ENCODE measurements at regions not wholly inside any gene's neighbourhood (a gene's known extent, or its start where the extent isn't known, plus 50 kb on each side); places are given as distances from the start of the nearest gene placed in this dataset.

DNA sequence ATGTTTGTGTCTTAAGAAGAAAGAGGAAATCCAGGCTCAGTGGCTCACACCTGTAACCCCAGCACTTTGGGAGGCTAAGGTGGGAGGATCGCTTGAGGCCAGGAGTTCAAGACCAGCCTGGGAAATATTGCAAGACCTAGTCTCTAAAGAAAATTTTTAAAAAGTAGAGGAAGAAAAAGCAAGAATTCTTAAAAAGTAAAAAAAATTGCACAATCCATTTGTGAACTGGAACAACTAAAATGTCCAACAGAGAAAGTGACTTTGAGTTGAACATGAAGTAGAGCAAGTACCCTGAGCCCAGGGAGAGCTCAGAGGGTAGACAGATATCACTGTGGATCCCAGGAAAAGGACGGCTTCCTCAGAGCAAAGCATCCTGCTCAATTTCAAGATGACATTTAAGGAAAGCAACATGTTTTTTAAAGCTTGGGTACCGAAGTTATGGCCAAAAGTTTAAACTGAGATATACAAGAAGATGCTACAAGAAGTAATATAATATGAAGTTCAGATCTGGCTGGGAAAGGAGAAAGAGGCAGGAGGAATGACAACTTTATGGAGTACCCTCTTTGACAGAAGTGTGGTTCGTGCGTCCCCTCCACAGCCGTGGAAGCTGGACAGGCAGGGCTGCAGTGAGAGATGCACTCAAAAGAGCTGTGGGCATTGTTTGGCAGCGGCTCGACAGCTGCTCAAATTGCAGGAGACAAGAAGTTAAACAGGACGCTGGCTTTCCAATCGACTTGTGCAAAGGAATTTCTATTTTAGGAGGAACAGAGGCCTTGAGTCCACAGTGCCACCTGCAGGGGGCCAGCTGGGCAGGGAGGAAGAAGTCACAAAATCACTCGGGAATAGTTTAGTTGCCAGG is 201.3 kb downstream of the JCAD start:
- no peak for DNase-seq (ENCODE audit: low read depth in 2 of 2)

DNA sequence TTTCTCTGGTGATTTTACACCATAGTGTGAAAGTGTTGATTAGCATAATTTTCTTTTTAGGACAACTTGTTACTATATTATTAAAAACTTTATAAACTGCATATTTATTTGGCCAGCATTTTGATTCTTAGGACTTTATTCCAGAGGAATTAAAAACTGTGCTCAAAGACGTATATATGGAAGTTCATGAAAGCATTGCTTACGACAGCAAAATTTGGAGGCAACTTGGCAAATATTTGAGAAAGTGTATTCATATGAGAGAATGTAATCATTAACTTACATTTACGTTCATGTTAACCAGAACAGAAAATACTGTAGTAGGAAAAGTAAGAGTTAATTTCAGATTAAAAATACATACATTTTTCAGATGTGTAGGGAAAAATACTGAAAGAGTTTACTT is 203.1 kb downstream of the JCAD start:
- DNase-seq (ENCODE audit: low read depth in 2 of 2): no peak

DNA sequence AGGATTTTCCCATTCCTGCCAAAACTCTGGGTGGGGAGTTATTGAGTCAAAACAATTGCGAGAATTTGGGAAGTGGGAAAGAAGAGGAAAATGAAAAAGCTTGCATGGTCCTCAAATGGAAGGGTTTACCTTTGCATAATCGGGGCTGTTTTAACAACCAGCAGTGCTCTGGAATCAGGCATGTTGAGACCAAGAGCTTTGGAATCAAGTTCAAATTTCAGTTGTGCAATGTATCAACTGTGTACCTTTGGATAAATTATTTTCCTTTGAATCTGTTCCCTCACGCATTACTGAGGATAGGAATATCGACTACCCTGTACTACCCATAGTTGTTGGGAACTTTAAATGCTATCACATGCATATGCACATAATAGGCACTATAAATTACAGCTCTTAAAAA is 205.5 kb downstream of the JCAD start:
- no peak for DNase-seq (ENCODE audit: low read depth in 2 of 2)

DNA sequence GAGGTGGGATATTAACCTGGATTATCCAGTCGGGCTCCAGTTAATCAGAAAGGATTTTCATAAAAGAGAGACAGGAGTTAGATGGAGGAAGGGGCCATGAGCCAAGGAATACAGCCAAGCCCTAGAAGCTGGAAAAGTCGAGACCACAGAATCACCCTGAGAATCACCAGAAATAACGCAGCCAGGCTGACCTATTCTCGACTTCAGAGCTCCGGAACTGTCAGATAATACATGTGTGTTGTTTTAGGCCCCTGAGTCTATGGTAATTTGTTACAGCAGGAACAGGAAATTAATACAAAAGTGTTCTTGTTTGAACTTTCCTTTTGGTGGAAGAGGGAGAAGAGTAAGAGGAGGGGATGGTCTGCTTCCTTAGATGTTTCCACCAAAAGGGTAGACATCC is 208.1 kb downstream of the JCAD start:
- DNase-seq (ENCODE audit: low read depth in 2 of 2): no peak

DNA sequence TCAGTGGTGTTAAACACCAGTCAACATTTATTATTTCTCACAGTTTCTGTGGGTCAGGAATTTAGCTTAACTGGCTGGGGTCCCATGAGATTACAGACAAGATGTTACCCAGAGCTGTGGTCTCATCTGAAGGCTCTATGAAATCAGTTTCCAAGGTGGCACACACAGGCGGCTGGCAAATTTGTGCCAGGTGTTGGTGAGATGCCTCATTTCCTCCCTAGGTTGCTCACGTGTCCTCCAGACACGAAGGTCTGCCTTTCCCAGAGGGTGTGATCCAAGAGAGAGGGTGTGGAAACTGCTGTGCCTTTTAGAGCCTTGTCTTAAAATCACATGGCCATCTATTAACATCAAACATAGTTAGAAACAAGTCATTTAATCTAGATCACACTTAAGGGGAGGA is 209.0 kb downstream of the JCAD start:
- DNase-seq (ENCODE audit: low read depth in 2 of 2): no peak

DNA sequence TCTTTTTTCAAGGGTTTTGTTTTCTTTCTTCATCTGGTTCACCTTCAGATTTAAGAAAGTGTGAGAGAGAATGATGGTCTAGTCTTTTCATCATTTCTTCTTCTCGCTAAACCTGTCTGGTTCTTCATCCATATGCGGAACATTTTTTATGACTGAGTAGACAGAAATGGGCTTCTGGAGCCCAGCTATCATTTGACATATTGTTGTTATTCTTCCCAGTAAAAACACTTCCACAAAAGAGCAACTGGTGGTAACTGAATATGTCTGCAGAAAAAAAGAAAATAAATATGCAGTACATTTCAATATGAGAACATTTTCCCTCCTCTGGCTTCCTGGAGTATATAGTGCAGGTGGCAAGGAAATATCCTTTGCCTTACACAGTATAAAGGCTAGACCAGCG is 209.5 kb downstream of the JCAD start:
- DNase-seq (ENCODE audit: low read depth in 2 of 2): no peak

DNA sequence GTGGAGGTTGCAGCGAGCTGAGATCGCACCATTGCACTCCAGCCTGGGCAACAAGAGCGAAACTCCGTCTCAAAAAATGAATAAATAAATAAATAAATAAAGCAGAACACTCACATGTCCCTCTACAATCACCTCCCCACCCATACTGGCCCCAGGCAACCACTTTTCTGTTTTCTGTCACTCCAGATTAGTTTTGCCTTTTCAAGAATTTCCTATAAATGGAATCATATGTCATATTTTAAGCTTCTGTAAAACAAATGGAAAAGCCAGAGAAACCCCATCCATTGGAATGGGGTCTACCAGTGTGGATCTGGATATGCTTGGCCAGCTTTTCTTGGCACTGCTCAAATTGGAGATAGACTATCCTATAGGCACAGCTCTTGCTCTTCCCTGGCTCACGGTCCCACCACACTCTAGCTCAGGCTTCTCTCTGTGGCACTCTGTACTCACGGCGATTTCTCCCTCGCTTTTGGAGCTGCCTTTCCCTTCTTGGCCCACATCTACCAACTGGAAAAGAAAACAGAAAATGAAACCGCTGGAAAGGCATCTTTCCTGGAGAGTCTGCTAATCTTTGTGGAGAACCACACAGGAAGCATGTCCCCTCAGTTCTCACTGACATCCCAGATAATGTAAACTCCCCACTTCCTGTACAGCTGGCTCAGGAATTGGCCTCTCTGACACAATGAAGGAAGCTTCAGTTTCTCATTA is 210.1 kb downstream of the JCAD start:
- DNase-seq (ENCODE audit: low read depth in 2 of 2): no peak

DNA sequence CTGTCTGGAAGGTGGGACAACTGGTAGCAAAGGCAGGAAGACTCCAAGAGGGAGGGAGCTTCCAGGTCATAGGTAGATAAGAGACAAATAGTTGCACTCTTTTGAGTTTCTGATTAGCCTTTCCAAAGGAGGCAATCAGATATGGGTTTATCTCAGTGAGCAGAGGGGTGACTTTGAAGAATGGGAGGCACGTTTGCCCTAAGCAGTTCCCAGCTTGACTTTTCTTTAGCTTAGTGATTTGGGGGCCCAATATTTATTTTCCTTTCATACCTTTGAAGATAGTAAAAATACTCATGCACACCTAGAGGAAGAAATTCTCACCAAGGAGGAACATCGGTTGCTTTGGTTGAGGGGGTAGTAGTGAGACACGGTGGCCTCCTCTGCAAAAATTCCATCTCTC is 212.1 kb upstream of the SVIL start:
- DNase-seq (ENCODE audit: low read depth in 2 of 2): no peak

DNA sequence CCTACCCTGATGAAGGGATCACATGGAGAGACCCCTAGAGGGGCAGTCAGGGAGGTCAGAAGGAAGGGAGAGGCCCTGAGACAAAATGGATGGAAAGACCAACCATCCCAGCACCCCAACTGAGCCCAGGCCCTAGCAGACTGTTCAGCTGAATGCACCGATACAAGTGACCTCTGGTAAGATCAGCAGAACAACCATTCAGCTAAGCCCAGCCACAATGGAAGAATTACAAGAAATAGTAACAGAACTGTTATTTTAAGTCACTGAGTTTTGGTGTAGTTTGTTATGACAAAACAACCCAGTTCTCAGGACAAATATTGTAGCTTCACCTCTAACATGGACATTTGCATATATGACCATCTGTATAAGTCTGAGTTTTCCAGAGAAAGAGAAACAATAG is 210.4 kb upstream of the SVIL start:
- DNase-seq (ENCODE audit: low read depth in 2 of 2): no peak

DNA sequence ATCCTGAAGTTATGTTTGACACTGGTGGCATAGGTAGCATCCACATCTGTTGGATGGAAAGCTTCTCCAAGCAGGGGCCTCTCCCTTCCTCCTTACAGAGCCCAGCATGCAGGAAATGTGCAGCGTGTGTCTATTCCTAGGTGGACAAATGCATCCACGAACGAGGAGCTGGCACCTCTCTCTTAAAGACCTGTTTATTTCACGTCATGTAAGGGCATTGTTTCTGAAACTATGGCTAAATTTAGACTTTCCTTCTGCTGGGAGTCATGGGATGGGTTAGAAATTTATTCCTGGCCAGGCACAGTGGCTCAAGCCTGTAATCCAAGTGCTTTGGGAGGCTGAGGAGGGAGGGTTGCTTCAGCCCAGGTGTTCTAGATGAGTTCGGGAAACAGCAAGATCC is 208.4 kb upstream of the SVIL start:
- DNase-seq (ENCODE audit: low read depth in 2 of 2): no peak

DNA sequence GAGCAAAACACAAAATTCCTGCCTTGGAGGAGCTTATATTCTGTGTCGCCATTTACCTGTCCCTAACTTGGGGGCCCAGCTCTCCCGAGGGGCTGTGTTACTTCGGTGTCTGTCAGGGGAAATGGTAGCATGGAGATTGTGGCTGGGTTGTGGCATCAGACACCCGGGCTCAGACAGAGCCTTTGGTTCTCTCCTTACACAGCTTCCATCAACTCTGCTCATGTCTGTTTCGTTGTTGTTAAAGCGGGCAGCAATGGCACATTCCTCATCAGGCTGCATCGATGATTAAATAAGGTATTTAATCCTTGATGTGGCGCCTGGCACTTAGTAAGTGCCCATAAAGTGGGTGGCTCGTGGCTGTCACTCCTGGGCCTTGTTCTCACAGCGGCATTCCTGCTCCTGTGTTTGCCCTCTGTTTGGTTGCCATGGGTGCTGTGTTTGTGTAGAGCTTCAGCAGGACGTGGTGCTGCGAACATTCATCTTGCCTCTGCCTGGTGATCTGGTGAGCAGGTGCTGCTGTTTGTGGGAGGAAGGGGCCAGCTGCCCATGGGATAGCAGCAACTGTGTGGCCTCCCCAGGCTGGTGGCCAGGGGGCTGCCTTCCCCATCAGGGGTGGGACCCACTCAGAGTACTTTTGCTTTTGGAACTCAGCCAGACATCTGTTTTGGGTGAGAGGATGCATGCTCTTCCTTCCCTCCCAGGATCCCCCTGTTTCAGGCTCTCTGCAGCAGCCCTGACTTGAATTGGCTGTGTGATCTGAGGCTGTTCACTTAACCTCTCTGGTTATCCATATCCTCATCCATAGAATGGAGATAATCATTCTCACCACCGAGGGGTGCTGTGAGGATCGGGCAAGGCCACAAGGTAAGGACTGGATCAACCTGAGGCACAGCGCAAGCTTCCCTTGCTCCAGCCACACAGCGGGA is 207.2 kb upstream of the SVIL start:
- no peak for DNase-seq (ENCODE audit: low read depth in 2 of 2)

DNA sequence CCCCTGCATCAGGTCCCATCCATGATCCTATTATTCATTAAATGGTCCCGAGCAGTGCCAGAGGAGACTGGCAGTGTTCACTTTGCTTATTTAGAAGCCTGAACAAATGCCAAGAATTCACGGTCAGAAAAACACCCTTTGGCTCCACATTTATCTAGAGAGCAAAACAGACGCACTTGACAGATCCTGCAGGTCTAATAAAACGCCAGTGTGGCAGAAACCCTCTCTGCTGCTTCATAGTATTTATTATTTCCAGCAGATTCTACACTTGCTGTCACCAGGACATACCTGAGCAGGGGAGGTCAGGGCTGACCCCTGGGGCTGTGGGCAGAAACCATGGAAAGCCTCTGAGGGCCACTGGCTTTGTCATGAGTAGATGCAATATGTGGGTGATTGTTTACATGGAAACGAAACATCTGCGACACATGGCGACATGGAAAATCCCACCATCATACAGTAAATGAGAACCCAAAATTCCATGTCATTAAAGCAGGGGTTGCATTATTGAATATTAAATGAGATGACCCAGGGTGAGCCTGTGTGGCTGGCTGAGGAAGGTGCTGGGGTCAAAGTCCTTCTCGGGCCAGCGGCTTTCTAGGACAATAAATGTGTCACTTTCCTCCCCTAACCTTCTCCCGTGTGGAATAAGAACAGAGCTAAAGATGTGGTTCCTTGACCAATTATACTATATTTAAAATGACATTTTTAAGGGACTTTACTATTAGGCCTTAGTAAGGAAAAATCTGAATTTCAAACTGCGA is 205.9 kb upstream of the SVIL start:
- DNase-seq (ENCODE audit: low read depth in 2 of 2): no peak

DNA sequence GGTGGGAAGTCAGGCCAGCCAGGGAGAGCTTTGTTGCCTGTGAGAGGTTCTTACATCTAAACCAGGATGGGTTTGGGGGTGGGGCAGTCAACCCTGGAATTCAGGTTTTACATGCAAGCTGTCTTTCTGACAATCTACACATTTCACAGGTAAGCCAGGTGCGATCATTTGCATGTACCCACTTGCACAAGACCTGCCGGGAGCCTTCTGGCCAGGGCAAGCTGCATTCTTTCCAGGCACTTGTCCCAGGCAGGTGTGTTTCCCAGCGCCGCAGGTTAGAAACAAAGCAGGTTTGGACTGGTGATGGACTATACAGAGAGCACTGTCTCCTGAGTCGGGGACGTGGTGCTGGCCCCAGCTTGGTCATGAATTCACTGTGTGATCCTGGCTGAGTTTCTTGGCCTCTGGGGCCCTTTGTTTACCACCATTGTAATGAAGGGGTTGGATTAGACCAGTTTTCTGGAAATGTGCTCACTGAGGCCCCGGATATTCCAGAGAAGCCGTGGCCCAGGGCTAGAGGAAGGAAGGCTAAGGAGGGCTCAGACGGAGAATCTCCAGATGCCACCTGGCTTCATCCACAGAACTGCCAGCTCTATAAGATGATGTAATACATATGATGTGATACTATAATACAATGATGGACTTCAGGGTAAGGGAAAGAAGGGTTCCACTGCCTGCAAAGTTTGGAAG is 205.2 kb upstream of the SVIL start:
- no peak for DNase-seq (ENCODE audit: low read depth in 2 of 2)

DNA sequence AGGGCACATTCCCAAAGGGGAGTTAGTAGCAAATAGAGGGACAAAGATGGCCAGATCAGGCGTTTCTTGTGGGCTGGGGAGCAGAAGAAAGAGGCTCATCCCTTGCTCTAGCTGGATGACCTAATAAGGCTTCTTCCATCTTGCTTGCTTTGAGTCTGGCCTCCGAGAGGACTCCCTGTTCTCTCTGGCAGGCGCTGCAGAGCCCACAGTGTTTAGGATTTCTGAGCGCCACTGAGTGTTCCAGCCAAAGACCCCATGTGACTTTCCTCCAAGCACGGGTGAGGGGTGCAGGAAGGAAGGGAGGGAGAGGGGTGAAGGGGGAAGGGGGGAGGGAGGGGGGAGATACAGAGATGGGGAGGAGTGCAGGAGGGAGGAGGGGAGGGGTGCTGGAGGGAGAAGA is 203.8 kb upstream of the SVIL start:
- no peak for DNase-seq (ENCODE audit: low read depth in 2 of 2)

DNA sequence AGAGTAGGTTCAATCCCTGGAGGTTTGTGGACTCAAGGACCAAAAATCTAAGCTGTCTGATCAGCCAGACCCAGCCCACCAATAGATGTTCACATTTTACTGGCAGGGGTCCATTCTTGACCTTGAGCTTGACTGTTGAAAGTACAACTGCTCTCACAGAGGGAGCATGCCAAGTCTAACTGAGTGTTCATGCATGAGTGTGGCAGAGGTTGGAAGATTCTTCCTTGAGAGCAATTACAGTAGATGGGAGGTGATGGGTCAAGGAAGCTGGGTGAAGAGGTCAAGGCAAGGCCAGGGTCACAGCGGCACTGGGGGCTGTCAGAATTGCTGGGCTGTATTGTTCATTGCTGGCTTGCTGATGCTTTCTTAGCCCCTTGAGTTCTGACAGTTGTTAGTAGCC is 202.8 kb upstream of the SVIL start:
- no peak for DNase-seq (ENCODE audit: low read depth in 2 of 2)

DNA sequence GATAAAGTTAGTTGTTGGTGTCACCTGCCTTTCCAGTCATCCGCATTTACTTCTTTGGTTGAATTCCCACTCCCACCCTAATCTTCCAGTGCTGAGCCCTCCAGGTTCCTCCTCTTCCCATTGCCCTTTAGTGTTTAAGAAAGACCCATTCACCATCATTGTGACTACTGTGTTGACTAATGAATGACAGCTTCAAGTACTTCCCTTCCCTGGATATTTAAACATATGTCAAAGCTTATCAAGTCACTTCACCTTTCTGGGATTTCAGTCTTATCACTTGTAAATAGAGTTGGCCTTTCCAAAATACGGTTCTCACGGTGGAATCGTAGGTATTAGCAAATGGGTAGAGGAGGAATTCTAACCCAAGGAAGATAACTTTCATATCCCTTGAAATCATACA is 201.6 kb upstream of the SVIL start:
- no peak for DNase-seq (ENCODE audit: low read depth in 2 of 2)

DNA sequence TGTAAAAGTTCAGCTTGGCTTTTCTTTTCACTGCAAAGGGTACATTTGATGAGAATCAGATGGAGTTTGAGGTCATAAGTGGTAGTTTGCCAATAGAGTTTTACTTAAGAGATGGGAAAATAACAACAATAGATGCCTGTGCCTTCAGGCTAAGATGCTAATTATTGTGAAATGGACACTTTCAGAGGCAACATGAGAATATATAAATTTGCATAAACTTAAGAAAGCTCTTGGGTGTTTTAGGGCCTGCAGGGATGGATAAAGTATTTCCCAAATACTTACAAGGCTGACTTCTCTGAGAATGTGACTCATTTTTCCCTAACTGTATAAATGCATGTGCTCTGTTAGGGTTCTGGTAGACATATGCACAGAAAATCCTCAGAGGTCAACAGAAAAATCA is 200.3 kb upstream of the SVIL start:
- DNase-seq (ENCODE audit: low read depth in 2 of 2): no peak

DNA sequence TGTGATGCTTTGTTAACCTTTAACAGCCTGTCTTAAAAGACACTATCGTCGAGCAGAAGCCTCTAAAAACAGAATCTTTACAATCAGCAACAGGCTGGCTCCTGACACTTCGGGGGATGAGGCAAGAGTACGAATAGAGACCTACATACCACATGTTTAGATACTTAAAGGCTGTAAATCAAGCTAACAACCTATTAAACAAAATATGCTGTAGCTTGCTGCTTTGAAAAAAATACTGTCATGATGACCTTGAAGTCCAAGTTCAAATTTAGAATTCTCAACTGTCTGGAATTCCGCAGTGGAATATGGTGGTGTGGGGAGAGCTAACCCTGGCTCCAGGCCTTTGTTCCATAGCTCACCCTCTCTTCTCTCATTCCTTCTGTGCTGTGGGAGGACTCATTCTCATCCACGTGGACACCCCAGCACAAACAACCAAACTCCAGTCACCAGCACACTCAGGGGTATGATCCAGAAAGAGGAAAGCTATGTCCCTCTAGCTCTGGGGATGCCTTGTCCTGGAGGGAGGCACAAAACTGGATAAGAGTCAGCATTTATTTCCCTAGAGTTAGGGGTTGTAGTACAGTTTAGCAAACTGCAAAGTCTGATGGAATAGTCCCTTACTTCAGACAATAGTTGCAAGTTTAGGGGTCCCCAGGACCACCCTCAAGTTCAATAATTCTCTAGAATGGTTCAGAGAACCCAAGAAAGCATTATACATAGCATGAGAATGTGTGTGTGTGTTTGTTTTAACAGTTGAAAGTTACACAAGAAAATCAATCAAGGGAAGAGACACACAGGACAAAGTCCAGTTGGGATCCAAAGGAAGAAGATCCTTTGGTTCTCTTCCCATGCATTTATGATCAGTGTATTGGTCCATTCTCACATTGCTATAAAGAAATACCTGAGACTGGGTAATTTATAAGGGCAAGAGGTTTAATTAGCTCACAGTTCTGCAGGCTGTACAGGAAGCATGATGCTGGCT is 196.1 kb upstream of the SVIL start:
- no peak for DNase-seq (ENCODE audit: low read depth in 2 of 2)

DNA sequence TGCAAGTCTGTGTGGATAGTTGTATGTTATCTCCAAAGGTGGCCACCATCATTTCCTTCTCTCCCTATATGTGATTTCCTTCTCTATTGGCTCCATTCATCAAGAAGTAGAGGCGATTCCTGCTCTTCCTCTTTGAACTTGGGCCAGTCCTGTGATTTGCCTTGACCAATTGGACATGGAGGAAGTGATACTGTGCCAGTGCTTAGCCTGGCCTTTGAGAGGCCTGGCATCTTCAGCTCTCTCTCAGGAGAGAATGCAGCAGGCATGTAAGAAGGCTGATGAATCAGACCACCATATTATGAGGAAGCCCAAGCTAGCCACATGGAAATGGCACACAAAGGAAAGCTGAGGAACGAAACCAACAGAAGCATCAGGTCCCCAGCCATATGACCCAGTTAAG is 195.0 kb upstream of the SVIL start:
- no peak for DNase-seq (ENCODE audit: low read depth in 2 of 2)

DNA sequence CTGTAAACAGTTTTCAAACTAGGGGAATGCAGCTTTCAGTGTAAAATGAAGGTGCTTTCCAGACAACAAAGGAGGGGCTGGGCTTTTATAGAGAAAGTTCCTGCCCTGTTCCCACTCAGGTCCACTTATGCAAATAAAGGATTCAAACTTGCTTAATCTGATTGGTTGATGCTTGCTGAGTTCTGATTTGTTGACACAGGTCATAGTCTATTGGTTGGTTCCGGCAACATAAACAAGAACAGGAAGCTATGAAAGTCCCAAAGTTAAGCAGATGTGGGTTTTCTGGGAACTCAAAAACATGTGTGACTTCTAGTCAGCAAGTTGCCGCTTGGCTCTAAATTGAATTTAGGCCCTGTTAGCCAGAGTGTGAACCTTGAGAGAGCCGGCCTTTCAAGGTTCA is 194.2 kb upstream of the SVIL start:
- DNase-seq (ENCODE audit: low read depth in 2 of 2): no peak
